ENCODE measurements at regions not wholly inside any gene's neighbourhood (a gene's known extent, or its start where the extent isn't known, plus 50 kb on each side); places are given as distances from the start of the nearest gene placed in this dataset.

DNA sequence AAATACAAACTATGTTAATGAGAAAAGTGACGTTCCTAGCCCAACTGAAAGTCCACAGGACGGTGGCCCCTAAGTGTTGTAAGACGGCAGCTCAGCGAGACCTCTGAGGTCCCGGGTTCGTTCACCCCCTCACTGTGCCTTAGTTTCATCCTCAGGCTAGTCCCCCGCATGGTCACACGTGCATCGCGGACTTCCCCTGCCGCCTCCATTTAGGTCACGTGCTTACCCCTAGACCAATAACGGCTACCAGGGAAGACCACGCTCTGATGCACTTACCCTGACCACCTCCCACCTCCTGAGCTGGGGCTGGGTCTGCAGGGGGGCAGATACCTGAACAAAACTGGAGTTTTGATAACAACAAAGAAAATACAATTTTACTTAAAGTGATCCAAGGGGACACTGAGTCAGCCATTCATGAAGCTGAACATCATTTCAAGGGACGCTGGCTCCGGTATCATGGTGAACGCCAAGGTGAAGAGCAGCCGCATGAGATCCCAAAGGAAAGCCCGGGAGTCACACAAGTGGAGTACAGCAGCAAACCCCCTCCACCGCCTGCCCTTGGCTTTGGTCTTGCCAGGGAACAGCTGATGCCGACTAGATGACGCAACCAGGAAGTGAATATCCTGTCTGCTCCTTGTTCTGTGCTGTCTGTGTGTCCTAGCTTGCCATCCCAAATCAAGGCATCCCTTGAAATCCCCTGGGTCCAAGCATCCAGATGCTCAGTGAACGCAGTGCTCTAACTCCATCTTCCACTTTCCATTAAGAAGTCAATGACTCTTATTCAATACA is 274.1 kb downstream of the PCNX1 start:
- Histone ChIP-seq H4K20me1 (ENCODE audit: low read length) (no peaks in the 10 kb centered on the region), H3K4me2 (ENCODE audit: low read length) (no peak overlapping the region), H3F3A (ENCODE audit: low read length, unreplicated experiment) (no peaks in the 10 kb centered on the region), H3K4me1 (ENCODE audit: insufficient read depth, low read length) (peaks cover 5% of the 10 kb centered on the region), H3K27me3 (ENCODE audit: low read length) (no peaks in the 10 kb centered on the region), H3K79me2 (ENCODE audit: low read length) (no peaks in the 10 kb centered on the region), H3K9me2 (replicated peaks; ENCODE audit: low read length) (0 out of 2 replicates have a peak, but pooled peaks cover 3% of the 10 kb centered on the region), H2AFZ (ENCODE audit: low read length) (no peak overlapping the region), H3K36me3 (ENCODE audit: low read depth, low read length) (no peaks in the 10 kb centered on the region), H3K4me3 (ENCODE audit: low read length) (no peak overlapping the region), H3K9ac (ENCODE audit: low read length) (no peak overlapping the region), H3K27ac (ENCODE audit: low read length) (no peak overlapping the region), H3K9me3 (ENCODE audit: low read length) (no peaks in the 10 kb centered on the region)
- DNase-seq (no peak), ATAC-seq (no peak)
- no peak for TF ChIP-seq EZH2phosphoT487 (IDR thresholded peaks at IDR 0.05; ENCODE audit: borderline replicate concordance, low read length)
- TF ChIP-seq, protein P1, sequence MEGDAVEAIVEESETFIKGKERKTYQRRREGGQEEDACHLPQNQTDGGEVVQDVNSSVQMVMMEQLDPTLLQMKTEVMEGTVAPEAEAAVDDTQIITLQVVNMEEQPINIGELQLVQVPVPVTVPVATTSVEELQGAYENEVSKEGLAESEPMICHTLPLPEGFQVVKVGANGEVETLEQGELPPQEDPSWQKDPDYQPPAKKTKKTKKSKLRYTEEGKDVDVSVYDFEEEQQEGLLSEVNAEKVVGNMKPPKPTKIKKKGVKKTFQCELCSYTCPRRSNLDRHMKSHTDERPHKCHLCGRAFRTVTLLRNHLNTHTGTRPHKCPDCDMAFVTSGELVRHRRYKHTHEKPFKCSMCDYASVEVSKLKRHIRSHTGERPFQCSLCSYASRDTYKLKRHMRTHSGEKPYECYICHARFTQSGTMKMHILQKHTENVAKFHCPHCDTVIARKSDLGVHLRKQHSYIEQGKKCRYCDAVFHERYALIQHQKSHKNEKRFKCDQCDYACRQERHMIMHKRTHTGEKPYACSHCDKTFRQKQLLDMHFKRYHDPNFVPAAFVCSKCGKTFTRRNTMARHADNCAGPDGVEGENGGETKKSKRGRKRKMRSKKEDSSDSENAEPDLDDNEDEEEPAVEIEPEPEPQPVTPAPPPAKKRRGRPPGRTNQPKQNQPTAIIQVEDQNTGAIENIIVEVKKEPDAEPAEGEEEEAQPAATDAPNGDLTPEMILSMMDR (conservative IDR thresholded peaks at IDR 0.05; ENCODE audit: low read depth, low read length): no peak
- TF ChIP-seq EZH2 (IDR thresholded peaks at IDR 0.05; ENCODE audit: low read length, unreplicated experiment): no peak
- intact Hi-C loops (cut with micrococcal nuclease): no loop called here
- ChIA-PET CTCF (no interaction called here), POLR2A (ENCODE audit: unreplicated experiment) (no interaction called here)
- no TSS peak for BruUV-seq (replicated peaks)

DNA sequence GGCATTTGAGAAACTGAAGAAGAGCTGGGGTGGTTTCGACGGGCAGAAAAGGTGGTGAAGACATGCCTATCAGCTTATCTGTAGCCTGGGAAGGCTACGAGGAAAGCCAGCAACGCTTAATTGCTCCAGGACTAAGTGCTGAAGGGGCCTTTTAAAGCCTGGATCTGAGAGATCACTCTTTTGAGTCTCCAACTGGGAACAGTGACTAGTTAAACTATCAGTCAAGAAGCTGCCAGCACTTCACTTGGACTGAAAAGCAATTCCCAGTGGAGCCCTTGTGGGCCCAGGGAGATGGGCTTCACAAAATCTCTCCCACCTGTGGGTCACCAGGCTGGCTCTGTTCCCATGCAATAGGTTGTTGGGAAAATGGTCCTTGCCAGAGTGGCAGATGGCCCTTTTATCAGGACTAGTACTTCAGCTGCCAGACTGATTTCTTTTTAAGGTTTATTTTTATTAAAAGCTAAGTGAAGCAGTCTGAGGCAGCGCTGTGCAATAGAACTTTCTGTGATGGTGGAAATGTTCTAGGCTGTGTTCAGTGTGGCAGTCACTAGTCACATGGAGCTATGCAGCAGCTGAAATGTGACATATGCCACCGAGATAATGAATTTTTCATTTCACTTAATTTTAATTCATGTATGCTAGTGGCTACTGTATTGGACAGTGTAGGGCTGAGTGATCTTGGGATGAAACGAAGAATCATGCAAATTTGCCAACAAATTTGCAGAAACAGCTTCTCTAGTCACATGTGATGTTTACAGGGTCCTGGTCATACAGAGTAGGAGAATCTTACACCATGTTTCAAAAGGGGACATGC is 276.8 kb downstream of the PCNX1 start:
- no peak overlapping the region for H3K4me2 ChIP-seq (ENCODE audit: low read length)
- intact Hi-C loops (cut with micrococcal nuclease): no loop called here
- CTCF ChIA-PET: interaction anchor here (0.5 kb wide), 1 partner anchor 17 kb away, joined by 3 read pairs; no protein-coding TSS in a partner anchor
- H3K27ac ChIP-seq (ENCODE audit: low read length): no peak overlapping the region
- no peak overlapping the region for H3K4me3 ChIP-seq (ENCODE audit: low read length)
- H2AFZ ChIP-seq (ENCODE audit: low read length): no peak overlapping the region
- ATAC-seq (no peak), DNase-seq (no peak)
- POLR2A ChIA-PET (ENCODE audit: unreplicated experiment): no interaction called here
- no peaks in the 10 kb centered on the region for H4K20me1 ChIP-seq (ENCODE audit: low read length)
- no TSS peak for BruUV-seq (replicated peaks)
- H3K9ac ChIP-seq (ENCODE audit: low read length): no peak overlapping the region
- no peaks in the 10 kb centered on the region for H3K79me2 ChIP-seq (ENCODE audit: low read length)
- H3K9me3 ChIP-seq (ENCODE audit: low read length): no peaks in the 10 kb centered on the region
- no peaks in the 10 kb centered on the region for H3K9me2 ChIP-seq (replicated peaks; ENCODE audit: low read length)
- no peaks in the 10 kb centered on the region for H3F3A ChIP-seq (ENCODE audit: low read length, unreplicated experiment)
- 0 out of 2 replicates have a peak, but pooled peaks cover 6% of the 10 kb centered on the region for H3K4me1 ChIP-seq (ENCODE audit: insufficient read depth, low read length)
- no peaks in the 10 kb centered on the region for H3K27me3 ChIP-seq (ENCODE audit: low read length)
- TF ChIP-seq EZH2 (IDR thresholded peaks at IDR 0.05; ENCODE audit: low read length, unreplicated experiment): no peak
- TF ChIP-seq, protein P1 (conservative IDR thresholded peaks at IDR 0.05; ENCODE audit: low read depth, low read length): no peak
- no peak for TF ChIP-seq EZH2phosphoT487 (IDR thresholded peaks at IDR 0.05; ENCODE audit: borderline replicate concordance, low read length)
- H3K36me3 ChIP-seq (ENCODE audit: low read depth, low read length): no peaks in the 10 kb centered on the region
